ENCODE measurements at regions not wholly inside any gene's neighbourhood (a gene's known extent, or its start where the extent isn't known, plus 50 kb on each side); places are given as distances from the start of the nearest gene placed in this dataset.
"Not testable (repeated sequence)": the region's sequence is repeated elsewhere in the genome, so short reads cannot be mapped to it uniquely, and the experiment has no call there.

GRCh38 chr9:10818206-10818605 lies 205.4 kb upstream of the PTPRD start:
- DNase-seq (ENCODE audit: insufficient read length, low spot score) (no peak), FAIRE-seq (no peak)

- DNase-seq (ENCODE audit: insufficient read length, low spot score) (no peak), FAIRE-seq (no peak)
Observed at GRCh38 chr9:10835791-10836463, 223.1 kb upstream of the PTPRD start.

- DNase-seq (ENCODE audit: insufficient read length, low spot score): no peak
- FAIRE-seq: no peak
Observed at GRCh38 chr9:10843151-10843550, 230.3 kb upstream of the PTPRD start.

- FAIRE-seq (no peak), DNase-seq (ENCODE audit: insufficient read length, low spot score) (no peak)
Observed at GRCh38 chr9:10855847-10856246, 243.0 kb upstream of the PTPRD start.

GRCh38 chr9:10858817-10859216 lies 246.0 kb upstream of the PTPRD start:
- FAIRE-seq (no peak), DNase-seq (ENCODE audit: insufficient read length, low spot score) (no peak)

GRCh38 chr9:10863476-10863875 lies 250.7 kb upstream of the PTPRD start:
- DNase-seq (ENCODE audit: insufficient read length, low spot score): no peak
- FAIRE-seq: no peak

- no peak for DNase-seq (ENCODE audit: insufficient read length, low spot score)
- no peak for FAIRE-seq
Observed at GRCh38 chr9:10867194-10867593, 254.4 kb upstream of the PTPRD start.

GRCh38 chr9:10869687-10870086 lies 256.9 kb upstream of the PTPRD start:
- DNase-seq (ENCODE audit: insufficient read length, low spot score) (no peak), FAIRE-seq (no peak)

- DNase-seq (ENCODE audit: insufficient read length, low spot score) (no peak), FAIRE-seq (no peak)
Observed at GRCh38 chr9:10873999-10874398, 261.2 kb upstream of the PTPRD start.

GRCh38 chr9:10875752-10876151 lies 262.9 kb upstream of the PTPRD start:
- DNase-seq (ENCODE audit: insufficient read length, low spot score): no peak
- FAIRE-seq: no peak

GRCh38 chr9:10876333-10876732 lies 263.5 kb upstream of the PTPRD start:
- DNase-seq (ENCODE audit: insufficient read length, low spot score) (no peak), FAIRE-seq (no peak)

GRCh38 chr9:10890266-10890665 lies 277.5 kb upstream of the PTPRD start:
- not testable (repeated sequence) for DNase-seq (ENCODE audit: insufficient read length, low spot score); FAIRE-seq

GRCh38 chr9:10899509-10899908 lies 286.7 kb upstream of the PTPRD start:
- DNase-seq (ENCODE audit: insufficient read length, low spot score) (no peak), FAIRE-seq (no peak)

GRCh38 chr9:10903969-10904368 lies 291.2 kb upstream of the PTPRD start:
- FAIRE-seq (no peak), DNase-seq (ENCODE audit: insufficient read length, low spot score) (no peak)

GRCh38 chr9:10910779-10911178 lies 298.0 kb upstream of the PTPRD start:
- DNase-seq (ENCODE audit: insufficient read length, low spot score) (no peak), FAIRE-seq (no peak)

GRCh38 chr9:10911373-10911772 lies 298.6 kb upstream of the PTPRD start:
- FAIRE-seq: no peak
- no peak for DNase-seq (ENCODE audit: insufficient read length, low spot score)

GRCh38 chr9:10917001-10917400 lies 304.2 kb upstream of the PTPRD start:
- DNase-seq (ENCODE audit: insufficient read length, low spot score) (no peak), FAIRE-seq (no peak)

- FAIRE-seq (no peak), DNase-seq (ENCODE audit: insufficient read length, low spot score) (no peak)
Observed at GRCh38 chr9:10921671-10922070, 308.9 kb upstream of the PTPRD start.

- FAIRE-seq (no peak), DNase-seq (ENCODE audit: insufficient read length, low spot score) (no peak)
Observed at GRCh38 chr9:10925896-10926295, 313.1 kb upstream of the PTPRD start.

- FAIRE-seq (no peak), DNase-seq (ENCODE audit: insufficient read length, low spot score) (no peak)
Observed at GRCh38 chr9:10928372-10928771, 315.6 kb upstream of the PTPRD start.

GRCh38 chr9:10930081-10930480 lies 317.3 kb upstream of the PTPRD start:
- no peak for DNase-seq (ENCODE audit: insufficient read length, low spot score)
- no peak for FAIRE-seq

GRCh38 chr9:10946676-10947410 lies 334.0 kb upstream of the PTPRD start:
- DNase-seq (ENCODE audit: insufficient read length, low spot score) (no peak), FAIRE-seq (no peak)

Measured in GM19239 (cell line).